Endothelial cell of umbilical vein (primary cell): ENCODE measurements at regions not wholly inside any gene's neighbourhood (a gene's known extent, or its start where the extent isn't known, plus 50 kb on each side); places are given as distances from the start of the nearest gene placed in this dataset.

Experiments used
- CTCF ChIP-seq, 2 donors: IDR thresholded peaks; 1 replicate in 1 of 2; 2 replicates in 1 of 2; pipeline ENCODE4 v1.5.1; 2011; ENCODE audit warnings: low read length in 2 of 2, mild to moderate bottlenecking in 2 of 2, moderate library complexity in 2 of 2, control low read depth in 1 of 2, inconsistent platforms in 1 of 2, low read depth in 1 of 2; ENCODE audit not compliant: insufficient read depth in 1 of 2; ENCODE audit errors: extremely low read depth in 1 of 2
- GATA2 ChIP-seq: IDR thresholded peaks from 2 replicates; pipeline ENCODE4 v1.7.0; 2011; ENCODE audit warnings: low read depth, mild to moderate bottlenecking, moderate library complexity, mixed read lengths, low read length; ENCODE audit not compliant: insufficient read length, insufficient read depth
- MAX ChIP-seq: IDR thresholded peaks from 2 replicates; pipeline ENCODE4 v1.6.1; 2011; ENCODE audit not compliant: insufficient read depth, insufficient read length
- POLR2A ChIP-seq: IDR thresholded peaks from 2 replicates; pipeline ENCODE4 v1.6.1; 2012; ENCODE audit warnings: low read depth, mild to moderate bottlenecking, control low read depth, low read length

GRCh38 chr13:73973156-73973555 is 161.0 kb downstream of the KLF12 start:
- TF ChIP-seq MAX (no peak), GATA2 (no peak), POLR2A (no peak), CTCF (IDR thresholded peaks at IDR 0.05; ENCODE audit: extremely low read depth in 1 of 2, insufficient read depth in 1 of 2, low read depth in 1 of 2, low read length in 2 of 2) (no peak)
